GM12875 (cell line): ENCODE measurements at regions not wholly inside any gene's neighbourhood (a gene's known extent, or its start where the extent isn't known, plus 50 kb on each side); places are given as distances from the start of the nearest gene placed in this dataset.

Experiments
- H3K4me3 ChIP-seq: one replicate; pipeline ENCODE4 v1.5.1; 2011; ENCODE audit warnings: low read depth, low read length, control low read depth
- CTCF ChIP-seq: IDR thresholded peaks from 2 replicates; pipeline ENCODE4 v1.5.1; 2011; ENCODE audit warnings: low read depth, mild to moderate bottlenecking, control low read depth, inconsistent platforms, low read length, moderate library complexity, borderline replicate concordance; ENCODE audit not compliant: insufficient read depth

GRCh38 chr16:35192993-35193392 lies 1733.6 kb downstream of the TP53TG3F start:
- no peak for TF ChIP-seq CTCF
- no peak overlapping the region for H3K4me3 ChIP-seq

- no peak for TF ChIP-seq CTCF
- no peak overlapping the region for H3K4me3 ChIP-seq
These were observed 1734.5 kb downstream of the TP53TG3F start for GRCh38 chr16:35193956-35194355.

GRCh38 chr16:35194681-35195080 lies 1735.3 kb downstream of the TP53TG3F start:
- no peak overlapping the region for H3K4me3 ChIP-seq
- no peak for TF ChIP-seq CTCF

- TF ChIP-seq CTCF = no peak
- H3K4me3 ChIP-seq = no peak overlapping the region
These were observed 1735.9 kb downstream of the TP53TG3F start for GRCh38 chr16:35195173-35195863.

GRCh38 chr16:35195864-35196216 lies 1736.4 kb downstream of the TP53TG3F start:
- H3K4me3 ChIP-seq = no peak overlapping the region
- no peak for TF ChIP-seq CTCF

GRCh38 chr16:35196313-35196712 lies 1736.9 kb downstream of the TP53TG3F start:
- no peak overlapping the region for H3K4me3 ChIP-seq
- no peak for TF ChIP-seq CTCF

- no peak overlapping the region for H3K4me3 ChIP-seq
These were observed 1738.2 kb downstream of the TP53TG3F start for GRCh38 chr16:35197656-35198055.

More at GRCh38 chr16:35197656-35198055, 1738.2 kb downstream of the TP53TG3F start:
- no peak for TF ChIP-seq CTCF
